ENCODE measurements at regions not wholly inside any gene's neighbourhood (a gene's known extent, or its start where the extent isn't known, plus 50 kb on each side); places are given as distances from the start of the nearest gene placed in this dataset.
"Not testable (repeated sequence)": the region's sequence is repeated elsewhere in the genome, so short reads cannot be mapped to it uniquely, and the experiment has no call there.

- DNase-seq (ENCODE audit: low read depth in 2 of 2): no peak
These were observed 253.1 kb upstream of the IRX1 start for GRCh38 chr5:3342271-3343100.

GRCh38 chr5:3341446-3342240 lies 254.0 kb upstream of the IRX1 start:
- no peak for DNase-seq (ENCODE audit: low read depth in 2 of 2)

- no peak for DNase-seq (ENCODE audit: low read depth in 2 of 2)
These were observed 255.2 kb upstream of the IRX1 start for GRCh38 chr5:3340471-3340870.

- DNase-seq (ENCODE audit: low read depth in 2 of 2): no peak
These were observed 255.9 kb upstream of the IRX1 start for GRCh38 chr5:3339798-3340115.

- no peak for DNase-seq (ENCODE audit: low read depth in 2 of 2)
These were observed 256.4 kb upstream of the IRX1 start for GRCh38 chr5:3339092-3339797.

- no peak for DNase-seq (ENCODE audit: low read depth in 2 of 2)
These were observed 257.7 kb upstream of the IRX1 start for GRCh38 chr5:3337812-3338541.

- DNase-seq (ENCODE audit: low read depth in 2 of 2): no peak
These were observed 259.0 kb upstream of the IRX1 start for GRCh38 chr5:3336666-3337065.

GRCh38 chr5:3335301-3335700 lies 260.3 kb upstream of the IRX1 start:
- no peak for DNase-seq (ENCODE audit: low read depth in 2 of 2)

- no peak for DNase-seq (ENCODE audit: low read depth in 2 of 2)
These were observed 261.8 kb upstream of the IRX1 start for GRCh38 chr5:3333836-3334235.

- DNase-seq (ENCODE audit: low read depth in 2 of 2): no peak
These were observed 262.5 kb upstream of the IRX1 start for GRCh38 chr5:3333105-3333504.

GRCh38 chr5:3331819-3332218 lies 263.8 kb upstream of the IRX1 start:
- no peak for DNase-seq (ENCODE audit: low read depth in 2 of 2)

- no peak for DNase-seq (ENCODE audit: low read depth in 2 of 2)
These were observed 265.2 kb upstream of the IRX1 start for GRCh38 chr5:3330442-3330841.

- peak in 1 of 2 donors; percentile 10 for DNase-seq (ENCODE audit: low read depth in 2 of 2)
These were observed 266.2 kb upstream of the IRX1 start for GRCh38 chr5:3329427-3329826.

GRCh38 chr5:3326841-3327232 lies 268.8 kb upstream of the IRX1 start:
- DNase-seq (ENCODE audit: low read depth in 2 of 2): no peak

- DNase-seq (ENCODE audit: low read depth in 2 of 2): no peak
These were observed 269.4 kb upstream of the IRX1 start for GRCh38 chr5:3325972-3326840.

- no peak for DNase-seq (ENCODE audit: low read depth in 2 of 2)
These were observed 270.2 kb upstream of the IRX1 start for GRCh38 chr5:3325201-3325971.

- no peak for DNase-seq (ENCODE audit: low read depth in 2 of 2)
These were observed 271.1 kb upstream of the IRX1 start for GRCh38 chr5:3324421-3325101.

- not testable (repeated sequence) for DNase-seq (ENCODE audit: low read depth in 2 of 2)
These were observed 271.7 kb upstream of the IRX1 start for GRCh38 chr5:3323966-3324365.

GRCh38 chr5:3323144-3323543 lies 272.5 kb upstream of the IRX1 start:
- DNase-seq (ENCODE audit: low read depth in 2 of 2): no peak
